SK-N-SH (cell line): ENCODE measurements at regions not wholly inside any gene's neighbourhood (a gene's known extent, or its start where the extent isn't known, plus 50 kb on each side); places are given as distances from the start of the nearest gene placed in this dataset.

ENCODE experiments used
- CTCF ChIA-PET: fragments of 300-600, 350-600 bp; formaldehyde crosslinking; extraction: SDS; loops from one replicate; lab custom pipeline; 2021; lab: Yijun Ruan, JAX
- POLR2A ChIA-PET: fragments of 350-600 bp; sonication (Branson Sonifier 250); formaldehyde crosslinking; extraction: SDS; loops from one replicate; lab custom pipeline; 2020; ENCODE audit warnings: antibody characterized with exemption, inconsistent platforms; lab: Yijun Ruan, JAX
- DNase-seq: peaks from one replicate; pipeline ENCODE4 v3.0.0; 2012
- H2AFZ ChIP-seq: fragments of 200-600 bp; sonication (generic); 2 replicates; pipeline ENCODE4 v1.8.1; 2016; ENCODE audit warnings: antibody characterized with exemption, mild to moderate bottlenecking, low read depth
- H3F3A ChIP-seq: fragments of 200-600 bp; sonication (generic); replicated peaks from 2 replicates; pipeline ENCODE3; 2016; ENCODE audit warnings: antibody characterized with exemption, mild to moderate bottlenecking; ENCODE audit not compliant: insufficient read depth
- H3K27ac ChIP-seq, 2 experiments: fragments of 200-500 bp in 1 of 2; fragments of 200-600 bp in 1 of 2; sonication (Bioruptor generic) in 1 of 2; sonication (generic), shearing (Covaris generic) in 1 of 2; 2 replicates each; pipeline versions ENCODE4 v1.5.1 to v1.6.1; 2014 to 2016; ENCODE audit warnings: low read depth in 2 of 2, inconsistent platforms in 1 of 2, low read length in 1 of 2, mild to moderate bottlenecking in 1 of 2, mixed read lengths in 1 of 2
- H3K27me3 ChIP-seq: fragments of 200-600 bp; sonication (generic), shearing (Covaris generic); 2 replicates; pipeline ENCODE4 v1.6.1; 2016; ENCODE audit warnings: mixed run types; ENCODE audit not compliant: insufficient read depth
- H3K36me3 ChIP-seq, 2 experiments: fragments of 200-500 bp in 1 of 2; fragments of 200-600 bp in 1 of 2; sonication (Bioruptor generic) in 1 of 2; sonication (generic) in 1 of 2; replicated peaks in 1 of 2; 2 replicates each; pipeline versions ENCODE3 to v1.5.1; 2014 to 2016; ENCODE audit warnings: low read length in 1 of 2, mild to moderate bottlenecking in 1 of 2; ENCODE audit not compliant: insufficient read depth in 2 of 2, control insufficient read depth in 1 of 2
- H3K4me1 ChIP-seq, 2 experiments: fragments of 200-500 bp in 1 of 2; fragments of 200-600 bp in 1 of 2; sonication (Bioruptor generic) in 1 of 2; sonication (generic), shearing (Covaris generic) in 1 of 2; 2 replicates each; pipeline versions ENCODE4 v1.5.1 to v1.6.1; 2014 to 2016; ENCODE audit warnings: low read depth in 1 of 2, low read length in 1 of 2, mixed run types in 1 of 2; ENCODE audit not compliant: insufficient read depth in 2 of 2, control insufficient read depth in 1 of 2
- H3K4me2 ChIP-seq: fragments of 200-600 bp; sonication (generic), shearing (Covaris generic); 2 replicates; pipeline ENCODE4 v1.6.1; 2017; ENCODE audit warnings: mixed run types
- H3K4me3 ChIP-seq, 2 experiments: fragments of 200-500 bp in 1 of 2; fragments of 200-600 bp in 1 of 2; sonication (Bioruptor generic) in 1 of 2; sonication (generic), shearing (Covaris generic) in 1 of 2; 2 replicates each; pipeline versions ENCODE4 v1.5.1 to v1.8.1; 2014 to 2016; ENCODE audit warnings: low read depth in 2 of 2, inconsistent platforms in 1 of 2, low read length in 1 of 2, mild to moderate bottlenecking in 1 of 2, mixed read lengths in 1 of 2, moderate library complexity in 1 of 2
- H3K79me2 ChIP-seq: fragments of 200-600 bp; sonication (generic); 2 replicates; pipeline ENCODE4 v1.8.1; 2017; ENCODE audit warnings: mild to moderate bottlenecking; ENCODE audit not compliant: insufficient read depth
- H3K9ac ChIP-seq: fragments of 200-600 bp; sonication (generic); 2 replicates; pipeline ENCODE4 v1.6.1; 2017; ENCODE audit warnings: mixed run types
- H3K9me2 ChIP-seq: fragments of 200-600 bp; sonication (generic); 2 replicates; pipeline ENCODE4 v1.6.1; 2017; ENCODE audit warnings: mixed run types
- H3K9me3 ChIP-seq: fragments of 200-600 bp; sonication (generic); 2 replicates; pipeline ENCODE4 v1.6.1; 2017; ENCODE audit warnings: mixed run types, mild to moderate bottlenecking, moderate library complexity
- H4K20me1 ChIP-seq: fragments of 200-600 bp; sonication (generic); 2 replicates; pipeline ENCODE4 v1.6.1; 2017; ENCODE audit warnings: mild to moderate bottlenecking, mixed run types; ENCODE audit not compliant: insufficient read depth
- ELF1 ChIP-seq: IDR thresholded peaks from 2 replicates; pipeline ENCODE4 v1.4.0; 2012
- EP300 ChIP-seq, 2 experiments: IDR thresholded peaks; 2 replicates each; pipeline versions ENCODE4 v1.4.0 to v1.6.1; 2012; ENCODE audit warnings: borderline replicate concordance in 1 of 2, low read depth in 1 of 2, low read length in 1 of 2
- FOSL2 ChIP-seq: IDR thresholded peaks from 2 replicates; pipeline ENCODE4 v1.4.0; 2012; ENCODE audit warnings: low read depth, mild to moderate bottlenecking, moderate library complexity, borderline replicate concordance
- MAX ChIP-seq: IDR thresholded peaks from 2 replicates; pipeline ENCODE4 v1.4.0; 2012; ENCODE audit warnings: low read depth
- MXI1 ChIP-seq: IDR thresholded peaks from 2 replicates; pipeline ENCODE4 v1.6.1; 2012; ENCODE audit warnings: mild to moderate bottlenecking, low read depth, low read length, improper control_type of control experiment
- RAD21 ChIP-seq: IDR thresholded peaks from 2 replicates; pipeline ENCODE4 v1.6.1; 2012; ENCODE audit warnings: mild to moderate bottlenecking, low read length
- RCOR1 ChIP-seq: fragments of 150-350 bp; IDR thresholded peaks from 2 replicates; pipeline ENCODE4 v1.6.1; 2017; ENCODE audit warnings: antibody characterized with exemption, low read length
- RFX5 ChIP-seq: IDR thresholded peaks from 2 replicates; pipeline ENCODE4 v1.6.1; 2012; ENCODE audit warnings: mild to moderate bottlenecking, improper control_type of control experiment, low read length
- SIN3A ChIP-seq: IDR thresholded peaks from 2 replicates; pipeline ENCODE4 v1.6.1; 2012; ENCODE audit warnings: low read depth, mild to moderate bottlenecking, low read length, moderate library complexity, borderline replicate concordance
- USF1 ChIP-seq: IDR thresholded peaks from 2 replicates; pipeline ENCODE4 v1.4.0; 2012; ENCODE audit warnings: low read depth, borderline replicate concordance
- WGBS: methylation state at CpG from one replicate; pipeline ENCODE4 v1.1.6; 2017; ENCODE audit warnings: low lambda C conversion rate; 5-methylcytosine and 5-hydroxymethylcytosine counted together
- TF ChIP-seq, protein P1 (sequence below): fragments of 150-350 bp; IDR thresholded peaks from 2 replicates; pipeline ENCODE4 v1.6.1; 2017; ENCODE audit warnings: antibody characterized with exemption, low read length, low read depth, borderline replicate concordance
- TF ChIP-seq, protein P2 (sequence below): IDR thresholded peaks from 2 replicates; pipeline ENCODE4 v1.6.1; 2012; ENCODE audit warnings: mild to moderate bottlenecking, low read depth, low read length, moderate library complexity

GRCh38 chr12:30126944-30127343, 343.2 kb upstream of the TMTC1 start (continued):
- TF ChIP-seq, protein P1, sequence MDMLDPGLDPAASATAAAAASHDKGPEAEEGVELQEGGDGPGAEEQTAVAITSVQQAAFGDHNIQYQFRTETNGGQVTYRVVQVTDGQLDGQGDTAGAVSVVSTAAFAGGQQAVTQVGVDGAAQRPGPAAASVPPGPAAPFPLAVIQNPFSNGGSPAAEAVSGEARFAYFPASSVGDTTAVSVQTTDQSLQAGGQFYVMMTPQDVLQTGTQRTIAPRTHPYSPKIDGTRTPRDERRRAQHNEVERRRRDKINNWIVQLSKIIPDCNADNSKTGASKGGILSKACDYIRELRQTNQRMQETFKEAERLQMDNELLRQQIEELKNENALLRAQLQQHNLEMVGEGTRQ: no peak
- TF ChIP-seq RFX5: no peak
- TF ChIP-seq SIN3A: no peak

DNA sequence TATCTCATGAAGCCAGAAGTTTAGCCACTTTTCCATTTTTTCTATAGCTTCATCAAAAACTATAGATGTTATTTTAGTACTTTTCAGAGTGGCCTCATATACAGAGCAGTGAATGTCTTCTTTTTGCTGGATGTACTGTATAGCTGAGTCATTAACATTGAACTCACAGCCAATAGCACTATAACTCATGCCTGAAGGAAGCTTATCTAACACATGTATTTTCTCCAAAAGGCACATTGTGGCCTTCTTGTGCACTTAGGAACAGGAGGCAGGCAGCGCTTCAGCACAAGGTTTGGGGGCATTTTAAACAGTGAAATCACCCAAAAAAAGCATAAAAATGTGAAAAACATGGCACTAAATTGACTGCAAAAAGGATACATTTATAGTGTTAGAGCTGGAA, 336.8 kb upstream of the TMTC1 start:
- no peak for TF ChIP-seq FOSL2
- TF ChIP-seq, protein P1: no peak
- TF ChIP-seq ELF1: no peak
- no peak overlapping the region for H3K4me2 ChIP-seq
- no peak overlapping the region for H2AFZ ChIP-seq
- H3K9me3 ChIP-seq: no peaks in the 10 kb centered on the region
- no peak for DNase-seq
- no peaks in the 10 kb centered on the region for H3K36me3 ChIP-seq
- H4K20me1 ChIP-seq: no peaks in the 10 kb centered on the region
- H3K9me2 ChIP-seq: no peaks in the 10 kb centered on the region
- no peak overlapping the region for H3K4me3 ChIP-seq
- CTCF ChIA-PET: interaction anchor here (0.8 to 1.2 kb wide), 2 partner anchors 9 to 10 kb away, joined by 3 to 4 read pairs; no protein-coding TSS in a partner anchor
- no peaks in the 10 kb centered on the region for H3K4me1 ChIP-seq
- H3K27me3 ChIP-seq: no peaks in the 10 kb centered on the region
- H3K27ac ChIP-seq: no peak overlapping the region
- WGBS: 39% methylated on average over 1 of the region's 1 CpG
- POLR2A ChIA-PET: no interaction called here
- H3K79me2 ChIP-seq: no peaks in the 10 kb centered on the region
- no peak overlapping the region for H3K9ac ChIP-seq
- H3F3A ChIP-seq: no peaks in the 10 kb centered on the region

DNA sequence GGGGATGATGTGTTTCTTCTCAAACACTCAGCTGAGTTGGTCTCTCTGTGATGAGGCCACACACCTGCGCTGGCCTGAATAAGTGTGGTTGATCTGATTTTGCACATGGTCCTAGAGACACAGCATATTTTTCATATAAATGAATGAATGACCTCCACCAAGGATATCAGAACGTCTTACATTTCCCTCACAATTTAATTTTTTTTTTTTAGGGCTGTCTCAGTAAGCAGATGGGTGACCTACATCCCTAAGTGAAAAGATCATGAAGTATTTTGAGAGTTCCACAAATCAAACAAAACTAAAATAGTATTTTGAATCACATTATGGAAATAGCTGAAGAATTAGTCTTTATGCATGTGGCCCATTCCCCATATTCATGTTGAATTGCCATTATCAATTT, 333.7 kb upstream of the TMTC1 start:
- no peaks in the 10 kb centered on the region for H3K9me3 ChIP-seq
- no peaks in the 10 kb centered on the region for H4K20me1 ChIP-seq
- no peaks in the 10 kb centered on the region for H3K27me3 ChIP-seq
- H3K4me2 ChIP-seq: no peak overlapping the region
- no peak overlapping the region for H3K27ac ChIP-seq
- no peaks in the 10 kb centered on the region for H3K79me2 ChIP-seq
- no peak overlapping the region for H2AFZ ChIP-seq
- H3K4me1 ChIP-seq: no peaks in the 10 kb centered on the region
- no peaks in the 10 kb centered on the region for H3K36me3 ChIP-seq
- H3K9me2 ChIP-seq: no peaks in the 10 kb centered on the region
- ChIA-PET POLR2A (no interaction called here), CTCF (no interaction called here)
- H3K9ac ChIP-seq: no peak overlapping the region
- WGBS: 45% methylated on average over 2 of the region's 2 CpGs
- H3K4me3 ChIP-seq: no peak overlapping the region
- no peaks in the 10 kb centered on the region for H3F3A ChIP-seq
- no peak for DNase-seq
- TF ChIP-seq EP300 (IDR thresholded peaks at IDR 0.05; ENCODE audit: borderline replicate concordance in 1 of 2, low read depth in 1 of 2, low read length in 1 of 2) (no peak), FOSL2 (no peak), RAD21 (no peak), RCOR1 (no peak), RFX5 (no peak), MXI1 (no peak), USF1 (no peak), MAX (no peak)
- TF ChIP-seq, protein P2, sequence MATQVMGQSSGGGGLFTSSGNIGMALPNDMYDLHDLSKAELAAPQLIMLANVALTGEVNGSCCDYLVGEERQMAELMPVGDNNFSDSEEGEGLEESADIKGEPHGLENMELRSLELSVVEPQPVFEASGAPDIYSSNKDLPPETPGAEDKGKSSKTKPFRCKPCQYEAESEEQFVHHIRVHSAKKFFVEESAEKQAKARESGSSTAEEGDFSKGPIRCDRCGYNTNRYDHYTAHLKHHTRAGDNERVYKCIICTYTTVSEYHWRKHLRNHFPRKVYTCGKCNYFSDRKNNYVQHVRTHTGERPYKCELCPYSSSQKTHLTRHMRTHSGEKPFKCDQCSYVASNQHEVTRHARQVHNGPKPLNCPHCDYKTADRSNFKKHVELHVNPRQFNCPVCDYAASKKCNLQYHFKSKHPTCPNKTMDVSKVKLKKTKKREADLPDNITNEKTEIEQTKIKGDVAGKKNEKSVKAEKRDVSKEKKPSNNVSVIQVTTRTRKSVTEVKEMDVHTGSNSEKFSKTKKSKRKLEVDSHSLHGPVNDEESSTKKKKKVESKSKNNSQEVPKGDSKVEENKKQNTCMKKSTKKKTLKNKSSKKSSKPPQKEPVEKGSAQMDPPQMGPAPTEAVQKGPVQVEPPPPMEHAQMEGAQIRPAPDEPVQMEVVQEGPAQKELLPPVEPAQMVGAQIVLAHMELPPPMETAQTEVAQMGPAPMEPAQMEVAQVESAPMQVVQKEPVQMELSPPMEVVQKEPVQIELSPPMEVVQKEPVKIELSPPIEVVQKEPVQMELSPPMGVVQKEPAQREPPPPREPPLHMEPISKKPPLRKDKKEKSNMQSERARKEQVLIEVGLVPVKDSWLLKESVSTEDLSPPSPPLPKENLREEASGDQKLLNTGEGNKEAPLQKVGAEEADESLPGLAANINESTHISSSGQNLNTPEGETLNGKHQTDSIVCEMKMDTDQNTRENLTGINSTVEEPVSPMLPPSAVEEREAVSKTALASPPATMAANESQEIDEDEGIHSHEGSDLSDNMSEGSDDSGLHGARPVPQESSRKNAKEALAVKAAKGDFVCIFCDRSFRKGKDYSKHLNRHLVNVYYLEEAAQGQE: no peak
